H1 (cell line): ENCODE measurements at regions not wholly inside any gene's neighbourhood (a gene's known extent, or its start where the extent isn't known, plus 50 kb on each side); places are given as distances from the start of the nearest gene placed in this dataset.

Source experiments
- CHD1 ChIP-seq: IDR thresholded peaks from 2 replicates; pipeline ENCODE4 v1.6.1; 2012; ENCODE audit warnings: low read depth, low read length, improper control_type of control experiment
- SIN3A ChIP-seq, 2 experiments: IDR thresholded peaks in 1 of 2; conservative IDR thresholded peaks in 1 of 2; 2 replicates each; pipeline ENCODE4 v1.6.1; 2011 to 2012; ENCODE audit warnings: low read length in 2 of 2, improper control_type of control experiment in 1 of 2, low read depth in 1 of 2, mild to moderate bottlenecking in 1 of 2
- SRF ChIP-seq: IDR thresholded peaks from 2 replicates; pipeline ENCODE4 v1.6.1; 2011; ENCODE audit warnings: mild to moderate bottlenecking, low read depth, low read length, moderate library complexity
- SUZ12 ChIP-seq: fragments of 200-600 bp; sonication (generic); IDR thresholded peaks from 2 replicates; pipeline ENCODE4 v1.6.1; 2012; ENCODE audit warnings: mild to moderate bottlenecking, inconsistent platforms, low read length, moderate library complexity, mixed read lengths
- TCF12 ChIP-seq: IDR thresholded peaks from 2 replicates; pipeline ENCODE4 v1.6.1; 2011; ENCODE audit warnings: low read depth, mild to moderate bottlenecking, low read length

GRCh38 chr6:105594821-105595220 lies 191.9 kb upstream of the PREP start (continued):
- TF ChIP-seq SIN3A (conservative IDR thresholded peaks at IDR 0.05 in 1 of 2, IDR thresholded peaks at IDR 0.05 in 1 of 2; ENCODE audit: low read depth in 1 of 2, low read length in 2 of 2) (no peak), CHD1 (no peak), TCF12 (no peak), SUZ12 (no peak), SRF (no peak)
- TF ChIP-seq, all 59 proteins: peak for 0
